Fibroblast of lung (primary cell): ENCODE measurements at regions not wholly inside any gene's neighbourhood (a gene's known extent, or its start where the extent isn't known, plus 50 kb on each side); places are given as distances from the start of the nearest gene placed in this dataset.

Experiments used
- CTCF ChIP-seq, 2 donors: IDR thresholded peaks in 1 of 2; conservative IDR thresholded peaks in 1 of 2; 1 replicate in 1 of 2; 2 replicates in 1 of 2; pipeline ENCODE4 v1.5.1; 2011 to 2012; ENCODE audit warnings: low read length in 2 of 2, control low read depth in 1 of 2, inconsistent platforms in 1 of 2, low read depth in 1 of 2, mild to moderate bottlenecking in 1 of 2
- EZH2 ChIP-seq: IDR thresholded peaks from 2 replicates; pipeline ENCODE4 v1.5.1; 2012; ENCODE audit warnings: low read length, control low read depth, mild to moderate bottlenecking; ENCODE audit errors: missing control alignments

DNA sequence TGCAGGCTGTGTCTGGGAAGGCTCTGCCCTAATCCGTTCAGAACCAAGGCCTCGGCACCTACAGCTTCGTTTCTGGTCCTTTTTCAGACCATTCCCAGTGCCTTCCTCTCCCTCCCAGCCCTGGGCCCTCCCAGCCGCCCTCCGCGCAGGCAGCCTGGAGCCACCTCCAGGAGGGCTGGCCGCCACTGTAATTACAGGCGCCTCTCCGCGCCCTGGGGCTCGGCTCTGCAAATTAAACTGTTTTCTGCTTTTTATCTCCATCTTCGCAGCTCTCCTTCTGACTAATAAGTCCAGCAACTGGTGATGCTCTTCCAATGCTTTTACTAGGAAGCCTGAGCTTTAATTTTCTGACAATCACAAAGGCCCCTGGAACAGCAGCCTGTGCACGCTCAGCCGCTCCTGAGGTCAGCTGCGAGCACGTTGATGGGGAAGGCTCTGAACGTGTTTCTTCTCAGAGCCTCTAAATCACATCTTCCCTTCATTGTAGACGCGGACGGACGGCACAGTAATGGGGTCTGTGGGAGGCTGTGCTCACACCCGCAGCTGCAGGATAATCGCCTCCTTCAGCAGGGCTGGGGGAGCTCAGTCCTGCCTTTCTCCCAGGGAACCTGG is 194.6 kb downstream of the DLL1 start:
- TF ChIP-seq CTCF (conservative IDR thresholded peaks at IDR 0.05 in 1 of 2, IDR thresholded peaks at IDR 0.05 in 1 of 2; ENCODE audit: low read depth in 1 of 2, low read length in 2 of 2) (no peak), EZH2 (no peak)
